ENCODE measurements at regions not wholly inside any gene's neighbourhood (a gene's known extent, or its start where the extent isn't known, plus 50 kb on each side); places are given as distances from the start of the nearest gene placed in this dataset.

- no peak overlapping the region for H3K27ac ChIP-seq (ENCODE audit: insufficient read depth, low read length, poor library complexity, severe bottlenecking)
- H3K4me1 ChIP-seq (ENCODE audit: control insufficient read depth, insufficient read depth, low read length, poor library complexity, severe bottlenecking) = no peaks in the 10 kb centered on the region
- no peaks in the 10 kb centered on the region for H3K9me3 ChIP-seq (ENCODE audit: control insufficient read depth, low read length)
- no peak for DNase-seq
- H3K36me3 ChIP-seq (ENCODE audit: control insufficient read depth, insufficient read depth, low read length) = no peaks in the 10 kb centered on the region
- H3K27me3 ChIP-seq (replicated peaks; ENCODE audit: control insufficient read depth, insufficient read depth, low read length, poor library complexity, severe bottlenecking) = no peaks in the 10 kb centered on the region
- H3K4me3 ChIP-seq (ENCODE audit: insufficient read depth, low read depth, low read length, poor library complexity, severe bottlenecking) = no peak overlapping the region
Observed at GRCh38 chr5:88979726-88980125, 96.7 kb upstream of the MEF2C start.

GRCh38 chr5:88979244-88979643, 96.3 kb upstream of the MEF2C start:
- Histone ChIP-seq H3K9me3 (ENCODE audit: control insufficient read depth, low read length) (no peaks in the 10 kb centered on the region), H3K27me3 (replicated peaks; ENCODE audit: control insufficient read depth, insufficient read depth, low read length, poor library complexity, severe bottlenecking) (no peaks in the 10 kb centered on the region), H3K36me3 (ENCODE audit: control insufficient read depth, insufficient read depth, low read length) (no peaks in the 10 kb centered on the region), H3K27ac (ENCODE audit: insufficient read depth, low read length, poor library complexity, severe bottlenecking) (no peak overlapping the region), H3K4me3 (ENCODE audit: insufficient read depth, low read depth, low read length, poor library complexity, severe bottlenecking) (no peak overlapping the region), H3K4me1 (ENCODE audit: control insufficient read depth, insufficient read depth, low read length, poor library complexity, severe bottlenecking) (no peaks in the 10 kb centered on the region)
- DNase-seq = no peak

DNA sequence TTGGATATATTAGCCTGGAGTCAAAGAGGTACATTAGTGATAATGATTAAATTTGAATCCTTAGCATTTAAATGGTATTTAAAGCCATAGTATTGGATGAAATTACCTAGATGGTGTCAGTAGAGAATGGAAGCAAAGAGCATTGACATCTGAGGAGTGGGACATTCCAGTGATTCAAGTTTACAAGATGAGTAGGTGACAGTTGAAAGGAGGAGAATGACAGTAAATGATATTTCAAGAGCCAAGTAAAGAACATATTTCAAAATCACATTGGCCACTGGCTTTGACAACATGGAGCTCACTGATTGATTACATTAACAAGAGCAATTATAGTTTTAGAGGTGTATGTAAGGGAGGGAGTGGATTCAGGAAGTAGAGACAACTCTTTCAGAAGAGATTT, 93.9 kb upstream of the MEF2C start:
- DNase-seq = no peak
- H3K36me3 ChIP-seq (ENCODE audit: control insufficient read depth, insufficient read depth, low read length) = no peaks in the 10 kb centered on the region

DNA sequence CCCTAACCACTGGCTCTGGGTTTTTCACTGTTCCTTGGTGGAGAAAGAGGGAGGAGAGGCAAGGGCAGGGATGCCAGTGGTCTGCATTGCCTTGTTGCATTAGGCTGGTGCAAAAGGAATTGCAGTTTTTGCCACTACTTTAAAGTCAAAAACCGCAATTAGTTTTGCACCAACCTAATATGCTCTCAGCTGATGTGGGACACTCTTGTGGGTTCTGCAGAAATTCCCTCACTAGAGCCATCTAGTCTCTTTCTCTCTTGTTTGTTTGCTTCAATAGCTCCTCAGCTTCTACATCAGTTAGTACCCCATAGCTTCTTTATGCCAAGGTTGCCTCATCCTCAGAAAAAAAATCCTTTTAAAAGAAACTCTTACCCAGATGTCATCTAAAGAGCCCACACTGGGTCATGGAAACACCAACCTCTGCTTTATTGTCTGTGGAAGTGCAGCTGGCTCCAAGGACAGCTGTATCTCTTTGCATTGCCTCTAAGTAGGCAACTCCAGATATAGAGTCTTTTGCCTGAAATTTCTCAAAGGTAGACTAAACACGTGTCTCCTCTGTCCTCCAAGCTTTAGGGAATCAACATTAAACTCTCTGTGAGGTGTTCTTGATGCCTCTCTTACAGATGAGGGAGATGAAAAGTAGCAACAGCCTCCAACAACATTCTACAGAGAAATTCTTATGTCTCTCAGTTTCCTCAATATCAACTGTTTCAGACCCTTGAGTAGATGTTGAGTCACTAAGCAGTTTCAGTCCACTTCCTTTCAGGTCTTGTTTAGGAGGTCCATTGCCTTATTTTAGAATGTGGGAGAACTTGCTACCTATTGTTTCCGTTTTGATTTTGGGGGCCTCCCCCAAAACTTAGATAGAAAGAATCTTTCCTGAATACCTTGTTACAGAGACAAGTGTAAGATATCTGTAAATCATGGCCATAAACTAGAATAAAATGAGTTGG, 84.9 kb upstream of the MEF2C start:
- Histone ChIP-seq H3K4me3 (ENCODE audit: insufficient read depth, low read depth, low read length, poor library complexity, severe bottlenecking) (no peak overlapping the region), H3K36me3 (ENCODE audit: control insufficient read depth, insufficient read depth, low read length) (no peaks in the 10 kb centered on the region), H3K4me1 (ENCODE audit: control insufficient read depth, insufficient read depth, low read length, poor library complexity, severe bottlenecking) (no peaks in the 10 kb centered on the region), H3K27me3 (replicated peaks; ENCODE audit: control insufficient read depth, insufficient read depth, low read length, poor library complexity, severe bottlenecking) (no peaks in the 10 kb centered on the region), H3K27ac (ENCODE audit: insufficient read depth, low read length, poor library complexity, severe bottlenecking) (no peak overlapping the region), H3K9me3 (ENCODE audit: control insufficient read depth, low read length) (no peaks in the 10 kb centered on the region)
- DNase-seq = no peak

More for the DNA sequence above, 93.9 kb upstream of the MEF2C start:
- Histone ChIP-seq H3K4me1 (ENCODE audit: control insufficient read depth, insufficient read depth, low read length, poor library complexity, severe bottlenecking) (no peaks in the 10 kb centered on the region), H3K27me3 (replicated peaks; ENCODE audit: control insufficient read depth, insufficient read depth, low read length, poor library complexity, severe bottlenecking) (no peaks in the 10 kb centered on the region), H3K27ac (ENCODE audit: insufficient read depth, low read length, poor library complexity, severe bottlenecking) (no peak overlapping the region), H3K4me3 (ENCODE audit: insufficient read depth, low read depth, low read length, poor library complexity, severe bottlenecking) (no peak overlapping the region), H3K9me3 (ENCODE audit: control insufficient read depth, low read length) (no peaks in the 10 kb centered on the region)

GRCh38 chr5:88964831-88965230, 81.8 kb upstream of the MEF2C start:
- Histone ChIP-seq H3K9me3 (ENCODE audit: control insufficient read depth, low read length) (no peaks in the 10 kb centered on the region), H3K27ac (ENCODE audit: insufficient read depth, low read length, poor library complexity, severe bottlenecking) (no peak overlapping the region), H3K27me3 (replicated peaks; ENCODE audit: control insufficient read depth, insufficient read depth, low read length, poor library complexity, severe bottlenecking) (no peaks in the 10 kb centered on the region), H3K4me1 (ENCODE audit: control insufficient read depth, insufficient read depth, low read length, poor library complexity, severe bottlenecking) (no peaks in the 10 kb centered on the region), H3K4me3 (ENCODE audit: insufficient read depth, low read depth, low read length, poor library complexity, severe bottlenecking) (no peak overlapping the region), H3K36me3 (ENCODE audit: control insufficient read depth, insufficient read depth, low read length) (no peaks in the 10 kb centered on the region)
- no peak for DNase-seq

GRCh38 chr5:88957013-88957412, 74.0 kb upstream of the MEF2C start:
- Histone ChIP-seq H3K27ac (ENCODE audit: insufficient read depth, low read length, poor library complexity, severe bottlenecking) (no peak overlapping the region), H3K4me3 (ENCODE audit: insufficient read depth, low read depth, low read length, poor library complexity, severe bottlenecking) (no peak overlapping the region), H3K9me3 (ENCODE audit: control insufficient read depth, low read length) (no peaks in the 10 kb centered on the region), H3K27me3 (replicated peaks; ENCODE audit: control insufficient read depth, insufficient read depth, low read length, poor library complexity, severe bottlenecking) (no peaks in the 10 kb centered on the region), H3K36me3 (ENCODE audit: control insufficient read depth, insufficient read depth, low read length) (no peaks in the 10 kb centered on the region), H3K4me1 (ENCODE audit: control insufficient read depth, insufficient read depth, low read length, poor library complexity, severe bottlenecking) (no peaks in the 10 kb centered on the region)
- DNase-seq = no peak

DNA sequence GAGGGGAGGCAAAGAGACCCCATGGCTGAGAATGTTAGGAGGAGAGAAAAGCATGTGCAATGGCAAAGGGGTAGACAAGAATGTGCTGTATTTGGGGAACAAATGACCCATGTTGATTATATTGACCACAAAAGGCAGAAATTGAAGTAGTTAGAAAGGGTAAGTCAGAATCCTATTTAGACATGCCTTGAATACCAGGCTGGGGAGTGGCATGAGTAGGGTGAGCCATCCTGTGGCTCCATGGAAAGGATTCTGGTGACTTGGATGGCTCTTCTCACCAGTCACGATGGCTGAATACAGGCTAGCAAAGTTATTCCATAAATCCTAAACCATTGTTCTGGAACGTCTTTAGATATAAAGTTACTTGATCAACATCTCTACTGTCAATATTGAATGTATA, 73.4 kb upstream of the MEF2C start:
- H3K9me3 ChIP-seq (ENCODE audit: control insufficient read depth, low read length) = no peaks in the 10 kb centered on the region
- no peak overlapping the region for H3K27ac ChIP-seq (ENCODE audit: insufficient read depth, low read length, poor library complexity, severe bottlenecking)
- no peaks in the 10 kb centered on the region for H3K27me3 ChIP-seq (replicated peaks; ENCODE audit: control insufficient read depth, insufficient read depth, low read length, poor library complexity, severe bottlenecking)
- H3K4me3 ChIP-seq (ENCODE audit: insufficient read depth, low read depth, low read length, poor library complexity, severe bottlenecking) = no peak overlapping the region
- H3K4me1 ChIP-seq (ENCODE audit: control insufficient read depth, insufficient read depth, low read length, poor library complexity, severe bottlenecking) = no peaks in the 10 kb centered on the region
- DNase-seq = no peak
- no peaks in the 10 kb centered on the region for H3K36me3 ChIP-seq (ENCODE audit: control insufficient read depth, insufficient read depth, low read length)

DNA sequence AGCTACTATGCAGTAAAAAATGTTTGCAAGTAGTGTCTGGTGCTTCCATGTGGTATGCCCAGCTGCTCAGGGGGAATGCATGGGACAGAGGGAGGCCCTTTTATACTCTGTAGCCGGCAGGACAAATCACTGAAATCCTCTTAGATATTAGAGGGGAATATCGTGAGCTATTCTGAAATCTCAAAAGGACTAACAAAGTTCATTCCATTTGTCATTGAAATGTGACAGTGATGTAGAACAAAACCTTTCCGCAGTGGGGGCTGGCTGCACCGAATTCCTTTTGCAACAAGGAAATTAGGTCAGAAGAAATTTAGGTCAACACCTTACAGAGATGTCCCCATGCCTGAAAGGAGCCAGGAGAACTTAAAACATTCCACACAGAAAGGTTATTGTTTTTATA, 72.4 kb upstream of the MEF2C start:
- H3K4me1 ChIP-seq (ENCODE audit: control insufficient read depth, insufficient read depth, low read length, poor library complexity, severe bottlenecking) = no peaks in the 10 kb centered on the region
- H3K9me3 ChIP-seq (ENCODE audit: control insufficient read depth, low read length) = no peaks in the 10 kb centered on the region
- no peaks in the 10 kb centered on the region for H3K36me3 ChIP-seq (ENCODE audit: control insufficient read depth, insufficient read depth, low read length)
- H3K27ac ChIP-seq (ENCODE audit: insufficient read depth, low read length, poor library complexity, severe bottlenecking) = no peak overlapping the region
- H3K27me3 ChIP-seq (replicated peaks; ENCODE audit: control insufficient read depth, insufficient read depth, low read length, poor library complexity, severe bottlenecking) = no peaks in the 10 kb centered on the region
- no peak for DNase-seq
- no peak overlapping the region for H3K4me3 ChIP-seq (ENCODE audit: insufficient read depth, low read depth, low read length, poor library complexity, severe bottlenecking)

DNA sequence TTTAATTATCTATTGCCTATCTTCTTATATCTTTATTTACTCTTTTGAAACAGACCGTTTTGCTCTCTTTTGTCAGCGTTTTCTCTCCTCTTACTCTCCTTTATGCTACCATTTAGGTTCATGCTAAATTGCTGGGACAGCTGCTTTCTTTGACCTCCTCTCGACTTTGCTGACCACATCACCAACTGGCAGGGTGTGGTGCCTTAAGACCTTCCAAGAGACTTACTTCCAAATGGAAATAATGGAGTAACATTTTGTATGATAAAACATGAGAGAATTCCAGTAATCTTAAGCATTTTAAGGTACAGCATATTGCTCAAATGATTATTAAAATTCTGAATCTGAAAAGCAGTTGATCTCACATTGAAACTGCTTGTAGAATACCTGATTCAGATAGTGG, 71.5 kb upstream of the MEF2C start:
- Histone ChIP-seq H3K27me3 (replicated peaks; ENCODE audit: control insufficient read depth, insufficient read depth, low read length, poor library complexity, severe bottlenecking) (no peaks in the 10 kb centered on the region), H3K4me1 (ENCODE audit: control insufficient read depth, insufficient read depth, low read length, poor library complexity, severe bottlenecking) (no peaks in the 10 kb centered on the region), H3K27ac (ENCODE audit: insufficient read depth, low read length, poor library complexity, severe bottlenecking) (no peak overlapping the region), H3K9me3 (ENCODE audit: control insufficient read depth, low read length) (no peaks in the 10 kb centered on the region), H3K4me3 (ENCODE audit: insufficient read depth, low read depth, low read length, poor library complexity, severe bottlenecking) (no peak overlapping the region), H3K36me3 (ENCODE audit: control insufficient read depth, insufficient read depth, low read length) (no peaks in the 10 kb centered on the region)
- DNase-seq = no peak

GRCh38 chr5:88952996-88953643, 70.1 kb upstream of the MEF2C start:
- Histone ChIP-seq H3K4me3 (ENCODE audit: insufficient read depth, low read depth, low read length, poor library complexity, severe bottlenecking) (no peak overlapping the region), H3K36me3 (ENCODE audit: control insufficient read depth, insufficient read depth, low read length) (no peaks in the 10 kb centered on the region), H3K4me1 (ENCODE audit: control insufficient read depth, insufficient read depth, low read length, poor library complexity, severe bottlenecking) (no peaks in the 10 kb centered on the region), H3K27me3 (replicated peaks; ENCODE audit: control insufficient read depth, insufficient read depth, low read length, poor library complexity, severe bottlenecking) (no peaks in the 10 kb centered on the region), H3K9me3 (ENCODE audit: control insufficient read depth, low read length) (no peaks in the 10 kb centered on the region), H3K27ac (ENCODE audit: insufficient read depth, low read length, poor library complexity, severe bottlenecking) (no peak overlapping the region)
- no peak for DNase-seq

Data from effector memory CD4-positive, alpha-beta T cell (primary cell).